B cell (primary cell): ENCODE measurements at regions not wholly inside any gene's neighbourhood (a gene's known extent, or its start where the extent isn't known, plus 50 kb on each side); places are given as distances from the start of the nearest gene placed in this dataset.

Source experiments
- ATAC-seq: fragments of 200-7000 bp; cut with Tn5 transposase; one replicate; pipeline ENCODE4 v1.10.0; 2021; ENCODE audit warnings: low read depth, mild to moderate bottlenecking, moderate number of reproducible peaks, moderate library complexity
- CTCF ChIA-PET: fragments of 350-600 bp; sonication (Branson Sonifier 250); formaldehyde crosslinking; loops from one replicate; lab custom pipeline; 2021; ENCODE audit warnings: antibody characterized with exemption, inconsistent platforms; lab: Charles Lee
- POLR2A ChIA-PET: fragments of 350-600 bp; sonication (Branson Sonifier 250); formaldehyde crosslinking; loops from one replicate; lab custom pipeline; 2021; ENCODE audit warnings: antibody characterized with exemption; lab: Charles Lee
- DNase-seq: peaks from one replicate; pipeline ENCODE4 v3.0.0; 2013
- H2AFZ ChIP-seq: 2 replicates; pipeline ENCODE4 v1.6.1; 2012; ENCODE audit warnings: mild to moderate bottlenecking, low read depth, low read length; ENCODE audit not compliant: insufficient read depth, poor library complexity, severe bottlenecking
- H3K27ac ChIP-seq, 2 donors: 1 replicate in 1 of 2; 2 replicates in 1 of 2; pipeline ENCODE4 v1.5.1; 2012 to 2013; ENCODE audit warnings: low read length in 2 of 2, mild to moderate bottlenecking in 2 of 2, moderate library complexity in 1 of 2
- H3K27me3 ChIP-seq, 4 experiments: fragments of 200-600 bp in 1 of 4; sonication (generic) in 1 of 4; replicated peaks in 1 of 4; 1 replicate in 2 of 4; 2 replicates in 2 of 4; pipeline versions ENCODE4 v1.6.1 to v1.7.0; 2013 to 2016; ENCODE audit warnings: low read length in 3 of 4, mild to moderate bottlenecking in 2 of 4, mixed read lengths in 1 of 4, moderate library complexity in 1 of 4; ENCODE audit not compliant: insufficient read depth in 4 of 4, control insufficient read depth in 3 of 4; ENCODE audit errors: control extremely low read depth in 1 of 4
- H3K36me3 ChIP-seq, 2 experiments: replicated peaks in 1 of 2; 1 replicate in 1 of 2; 2 replicates in 1 of 2; pipeline versions ENCODE4 v1.6.1 to v1.7.1; 2013; ENCODE audit warnings: low read length in 1 of 2; ENCODE audit not compliant: insufficient read depth in 2 of 2, control insufficient read depth in 1 of 2; ENCODE audit errors: control extremely low read depth in 1 of 2, extremely low read depth in 1 of 2
- H3K4me1 ChIP-seq, 2 donors: fragments of 200-600 bp in 1 of 2; sonication (generic) in 1 of 2; 1 replicate in 1 of 2; 2 replicates in 1 of 2; pipeline versions ENCODE4 v1.5.1 to v1.6.1; 2013 to 2017; ENCODE audit warnings: low read length in 2 of 2; ENCODE audit not compliant: control insufficient read depth in 2 of 2, insufficient read depth in 2 of 2
- H3K4me2 ChIP-seq: replicated peaks from 2 replicates; pipeline ENCODE3; 2012; ENCODE audit warnings: mild to moderate bottlenecking, low read depth, low read length; ENCODE audit not compliant: poor library complexity, severe bottlenecking
- H3K4me3 ChIP-seq, 5 experiments: fragments of 200-600 bp in 1 of 5; sonication (generic) in 1 of 5; 1 replicate in 3 of 5; 2 replicates in 2 of 5; pipeline versions ENCODE4 v1.5.1 to v1.7.0; 2011 to 2016; ENCODE audit warnings: low read length in 4 of 5, mild to moderate bottlenecking in 4 of 5, low read depth in 2 of 5, control low read depth in 1 of 5, moderate library complexity in 1 of 5; ENCODE audit not compliant: insufficient read depth in 1 of 5; ENCODE audit errors: control extremely low read depth in 1 of 5, extremely low read depth in 1 of 5
- H3K79me2 ChIP-seq: fragments of 200-600 bp; sonication (generic); one replicate; pipeline ENCODE4 v1.6.0; 2016; ENCODE audit warnings: low read length; ENCODE audit not compliant: control insufficient read depth, insufficient read depth
- H3K9ac ChIP-seq: fragments of 200-600 bp; sonication (generic); 2 replicates; pipeline ENCODE4 v1.6.1; 2017; ENCODE audit warnings: mild to moderate bottlenecking, low read length, moderate library complexity
- H3K9me3 ChIP-seq, 3 donors: one replicate each; pipeline versions ENCODE4 v1.6.1 to v1.7.1; 2013; ENCODE audit warnings: low read length in 2 of 3; ENCODE audit not compliant: control insufficient read depth in 2 of 3, insufficient read depth in 1 of 3; ENCODE audit errors: control extremely low read depth in 1 of 3
- H4K20me1 ChIP-seq: 2 replicates; pipeline ENCODE4 v1.6.0; 2012; ENCODE audit warnings: mild to moderate bottlenecking, low read length; ENCODE audit not compliant: insufficient read depth, control insufficient read depth, poor library complexity, severe bottlenecking
- H3K27ac Mint-ChIP-seq: one replicate; pipeline ENCODE4 v1.8.0; 2021; ENCODE audit warnings: mixed read lengths
- H3K27me3 Mint-ChIP-seq: one replicate; pipeline ENCODE4 v1.8.0; 2021; ENCODE audit warnings: mixed read lengths
- H3K4me1 Mint-ChIP-seq: one replicate; pipeline ENCODE4 v1.8.0; 2021; ENCODE audit warnings: mixed read lengths
- H3K4me3 Mint-ChIP-seq: one replicate; pipeline ENCODE4 v1.8.0; 2021; ENCODE audit warnings: mixed read lengths
- H3K9me3 Mint-ChIP-seq: one replicate; pipeline ENCODE4 v1.8.0; 2022; ENCODE audit warnings: mixed read lengths; ENCODE audit not compliant: insufficient read depth
- CTCF ChIP-seq: fragments of 200-600 bp; IDR thresholded peaks from one replicate; pipeline ENCODE4 v1.8.0; 2022; ENCODE audit warnings: antibody characterized with exemption, mild to moderate bottlenecking
- EZH2 ChIP-seq: IDR thresholded peaks from 2 replicates; pipeline ENCODE4 v1.6.1; 2012; ENCODE audit warnings: borderline replicate concordance, low read depth, mild to moderate bottlenecking, moderate library complexity, low read length; ENCODE audit not compliant: insufficient read depth, poor library complexity, severe bottlenecking
- WGBS: methylation state at CpG from one replicate; pipeline ENCODE4 v1.1.5; 2013; ENCODE audit warnings: missing lambda C conversion rate; ENCODE audit not compliant: insufficient coverage; 5-methylcytosine and 5-hydroxymethylcytosine counted together
- intact Hi-C: fragments of 100-400 bp; cut with micrococcal nuclease; formaldehyde crosslinking; loops from one replicate; pipeline ENCODE4 v1.10.0; 2022

GRCh38 chr1:219528633-219529032 lies 84.3 kb downstream of the ZC3H11B start:
- H3K9me3 Mint-ChIP-seq = no peaks in the 10 kb centered on the region
- no peaks in the 10 kb centered on the region for H3K4me1 Mint-ChIP-seq
- no peak for TF ChIP-seq CTCF
- no peak for TF ChIP-seq EZH2
- Histone ChIP-seq H3K36me3 (no peaks in the 10 kb centered on the region), H3K9ac (no peak overlapping the region), H2AFZ (no peak overlapping the region), H3K4me3 (no peak overlapping the region), H3K79me2 (no peaks in the 10 kb centered on the region), H3K27ac (no peak overlapping the region), H3K4me2 (no peak overlapping the region), H3K9me3 (no peaks in the 10 kb centered on the region), H3K4me1 (no peaks in the 10 kb centered on the region), H3K27me3 (no peaks in the 10 kb centered on the region), H4K20me1 (no peaks in the 10 kb centered on the region)
- intact Hi-C loops = no loop called here
- POLR2A ChIA-PET = no interaction called here
- no peak for ATAC-seq
- no peak overlapping the region for H3K4me3 Mint-ChIP-seq
- H3K27ac Mint-ChIP-seq = no peak overlapping the region
- no peaks in the 10 kb centered on the region for H3K27me3 Mint-ChIP-seq
- WGBS = 83% methylated on average over 1 of the region's 3 CpGs
- DNase-seq = no peak
- CTCF ChIA-PET = no interaction called here

- Histone ChIP-seq H2AFZ (no peak overlapping the region), H4K20me1 (no peaks in the 10 kb centered on the region), H3K9ac (no peak overlapping the region), H3K4me1 (no peaks in the 10 kb centered on the region), H3K4me2 (no peak overlapping the region), H3K36me3 (no peaks in the 10 kb centered on the region), H3K4me3 (no peak overlapping the region), H3K79me2 (no peaks in the 10 kb centered on the region), H3K9me3 (no peaks in the 10 kb centered on the region), H3K27ac (no peak overlapping the region), H3K27me3 (no peaks in the 10 kb centered on the region)
- no peak overlapping the region for H3K27ac Mint-ChIP-seq
- ChIA-PET POLR2A (no interaction called here), CTCF (no interaction called here)
- intact Hi-C loops = no loop called here
- DNase-seq (no peak), ATAC-seq (no peak)
- no peaks in the 10 kb centered on the region for H3K9me3 Mint-ChIP-seq
- H3K27me3 Mint-ChIP-seq = no peaks in the 10 kb centered on the region
- no peak overlapping the region for H3K4me3 Mint-ChIP-seq
- no peaks in the 10 kb centered on the region for H3K4me1 Mint-ChIP-seq
- 40% methylated on average over 1 of the region's 3 CpGs for WGBS
- TF ChIP-seq EZH2 (no peak), CTCF (no peak)
Measured at GRCh38 chr1:219527994-219528393, 84.9 kb downstream of the ZC3H11B start.
